Mucosa of gallbladder (tissue), 1 donor: ENCODE measurements at regions not wholly inside any gene's neighbourhood (a gene's known extent, or its start where the extent isn't known, plus 50 kb on each side); places are given as distances from the start of the nearest gene placed in this dataset.
A peak's percentile ranks its signal among the peaks of the same experiment; 100 is the strongest.
"Not testable (repeated sequence)": the region's sequence is repeated elsewhere in the genome, so short reads cannot be mapped to it uniquely, and the experiment has no call there.

ENCODE experiments used
- DNase-seq: peaks from one replicate; pipeline ENCODE4 v3.0.0-alpha.2; 2020; ENCODE audit warnings: low spot score
- donor health status: DM: no; HTN: no; CAD: no.

GRCh38 chr14:30069536-30069935 lies 141.9 kb upstream of the PRKD1 start:
- DNase-seq = no peak

- not testable (repeated sequence) for DNase-seq
These were observed 144.8 kb upstream of the PRKD1 start for GRCh38 chr14:30072454-30072853.

GRCh38 chr14:30077946-30078345 lies 150.3 kb upstream of the PRKD1 start:
- DNase-seq = no peak

GRCh38 chr14:30078811-30079402 lies 151.3 kb upstream of the PRKD1 start:
- no peak for DNase-seq

- DNase-seq = no peak
These were observed 154.8 kb upstream of the PRKD1 start for GRCh38 chr14:30082486-30082885.

GRCh38 chr14:30084811-30085210 lies 157.2 kb upstream of the PRKD1 start:
- no peak for DNase-seq

GRCh38 chr14:30085943-30086342 lies 158.3 kb upstream of the PRKD1 start:
- DNase-seq = no peak

- no peak for DNase-seq
These were observed 161.0 kb upstream of the PRKD1 start for GRCh38 chr14:30088620-30089019.

- DNase-seq = no peak
These were observed 181.5 kb upstream of the PRKD1 start for GRCh38 chr14:30108975-30109700.

- DNase-seq = no peak
These were observed 186.4 kb upstream of the PRKD1 start for GRCh38 chr14:30114051-30114450.

- DNase-seq = no peak
These were observed 188.1 kb upstream of the PRKD1 start for GRCh38 chr14:30115756-30116155.

GRCh38 chr14:30118992-30119640 lies 191.5 kb upstream of the PRKD1 start:
- no peak for DNase-seq

GRCh38 chr14:30125322-30125979 lies 197.8 kb upstream of the PRKD1 start:
- DNase-seq = no peak

GRCh38 chr14:30129807-30130206 lies 202.2 kb upstream of the PRKD1 start:
- no peak for DNase-seq

- no peak for DNase-seq
These were observed 204.0 kb upstream of the PRKD1 start for GRCh38 chr14:30131581-30132097.

GRCh38 chr14:30132196-30132595 lies 204.5 kb upstream of the PRKD1 start:
- peak; percentile 27 for DNase-seq

- no peak for DNase-seq
These were observed 207.3 kb upstream of the PRKD1 start for GRCh38 chr14:30134936-30135335.

- no peak for DNase-seq
These were observed 210.9 kb upstream of the PRKD1 start for GRCh38 chr14:30138567-30138966.

- no peak for DNase-seq
These were observed 214.6 kb upstream of the PRKD1 start for GRCh38 chr14:30142216-30142615.

GRCh38 chr14:30143627-30144026 lies 216.0 kb upstream of the PRKD1 start:
- no peak for DNase-seq

GRCh38 chr14:30153717-30154116 lies 226.1 kb upstream of the PRKD1 start:
- DNase-seq = no peak

- DNase-seq = no peak
These were observed 228.9 kb upstream of the PRKD1 start for GRCh38 chr14:30156571-30156970.
